ENCODE measurements at regions not wholly inside any gene's neighbourhood (a gene's known extent, or its start where the extent isn't known, plus 50 kb on each side); places are given as distances from the start of the nearest gene placed in this dataset.

DNA sequence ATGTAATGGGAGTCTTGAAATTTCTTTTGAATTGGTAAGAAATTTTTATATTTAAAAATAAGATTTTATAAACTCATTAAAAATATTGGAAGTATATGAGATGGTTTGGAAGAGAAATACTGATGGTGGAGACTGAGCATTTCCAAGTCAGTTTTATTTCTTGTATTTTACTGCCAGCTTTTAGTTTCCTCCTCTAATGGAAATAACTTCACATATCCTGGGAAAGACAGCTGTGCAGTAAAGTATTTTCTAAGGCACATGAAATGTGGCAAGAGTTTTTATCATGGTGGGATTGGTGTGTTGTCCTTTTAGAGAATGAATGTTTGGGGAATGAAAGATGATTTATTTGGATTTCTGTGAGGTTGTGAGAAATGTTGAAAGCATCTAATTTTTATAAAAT, 346.9 kb upstream of the RGS6 start:
- Histone ChIP-seq H3K4me3 (ENCODE audit: low read depth in 1 of 2, low read length in 1 of 2) (no peak overlapping the region), H3K9me3 (no peaks in the 10 kb centered on the region), H3K36me3 (no peaks in the 10 kb centered on the region), H3K27me3 (no peaks in the 10 kb centered on the region), H3K27ac (peak overlapping the region; percentile 70), H3K4me1 (ENCODE audit: control insufficient read depth in 1 of 2, insufficient read depth in 1 of 2, low read depth in 1 of 2, low read length in 1 of 2) (peaks cover 57 to 72% of the 10 kb centered on the region in 2 experiments)
- TF ChIP-seq, protein P1, sequence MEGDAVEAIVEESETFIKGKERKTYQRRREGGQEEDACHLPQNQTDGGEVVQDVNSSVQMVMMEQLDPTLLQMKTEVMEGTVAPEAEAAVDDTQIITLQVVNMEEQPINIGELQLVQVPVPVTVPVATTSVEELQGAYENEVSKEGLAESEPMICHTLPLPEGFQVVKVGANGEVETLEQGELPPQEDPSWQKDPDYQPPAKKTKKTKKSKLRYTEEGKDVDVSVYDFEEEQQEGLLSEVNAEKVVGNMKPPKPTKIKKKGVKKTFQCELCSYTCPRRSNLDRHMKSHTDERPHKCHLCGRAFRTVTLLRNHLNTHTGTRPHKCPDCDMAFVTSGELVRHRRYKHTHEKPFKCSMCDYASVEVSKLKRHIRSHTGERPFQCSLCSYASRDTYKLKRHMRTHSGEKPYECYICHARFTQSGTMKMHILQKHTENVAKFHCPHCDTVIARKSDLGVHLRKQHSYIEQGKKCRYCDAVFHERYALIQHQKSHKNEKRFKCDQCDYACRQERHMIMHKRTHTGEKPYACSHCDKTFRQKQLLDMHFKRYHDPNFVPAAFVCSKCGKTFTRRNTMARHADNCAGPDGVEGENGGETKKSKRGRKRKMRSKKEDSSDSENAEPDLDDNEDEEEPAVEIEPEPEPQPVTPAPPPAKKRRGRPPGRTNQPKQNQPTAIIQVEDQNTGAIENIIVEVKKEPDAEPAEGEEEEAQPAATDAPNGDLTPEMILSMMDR (IDR thresholded peaks at IDR 0.05), result no peak

DNA sequence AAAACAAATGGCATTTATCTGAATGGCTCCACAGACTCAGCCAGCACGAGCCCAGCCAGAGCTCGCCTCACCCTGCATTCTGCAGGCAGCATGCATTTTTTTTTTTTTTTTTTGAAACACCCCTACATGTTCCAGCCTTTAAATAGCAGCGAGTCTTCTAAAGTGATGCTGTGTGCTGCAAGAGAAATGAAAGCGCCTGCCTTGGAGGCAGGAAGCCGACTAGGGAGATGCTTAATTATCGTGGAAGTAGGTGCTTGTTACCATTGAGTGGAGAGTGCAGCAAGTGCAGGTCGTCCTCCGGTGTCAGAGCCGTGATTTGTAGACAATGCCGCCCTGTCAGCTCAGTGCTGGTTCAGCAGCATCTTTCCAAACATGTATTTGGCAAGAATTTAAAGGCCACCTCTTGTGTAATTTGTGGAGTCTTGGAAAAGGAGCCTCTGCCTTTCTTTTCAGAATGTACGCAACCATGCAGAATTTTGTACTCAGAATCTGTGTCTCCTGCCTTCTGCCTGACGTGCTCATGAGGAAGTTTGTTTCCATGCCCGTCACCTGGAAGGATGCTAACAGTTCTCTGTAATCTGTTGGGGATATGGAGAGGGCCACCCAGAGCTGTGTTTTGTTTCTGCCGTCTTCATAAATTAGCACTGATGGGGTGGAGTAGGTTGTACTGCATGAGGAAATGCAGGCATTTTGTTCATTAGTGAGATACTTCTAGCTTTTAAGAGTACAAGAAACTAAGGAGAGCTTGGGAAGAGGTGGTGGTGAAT, 345.9 kb upstream of the RGS6 start:
- H3K27me3 ChIP-seq, result no peaks in the 10 kb centered on the region
- TF ChIP-seq, protein P1 (IDR thresholded peaks at IDR 0.05), result no peak
- no peaks in the 10 kb centered on the region for H3K36me3 ChIP-seq

DNA sequence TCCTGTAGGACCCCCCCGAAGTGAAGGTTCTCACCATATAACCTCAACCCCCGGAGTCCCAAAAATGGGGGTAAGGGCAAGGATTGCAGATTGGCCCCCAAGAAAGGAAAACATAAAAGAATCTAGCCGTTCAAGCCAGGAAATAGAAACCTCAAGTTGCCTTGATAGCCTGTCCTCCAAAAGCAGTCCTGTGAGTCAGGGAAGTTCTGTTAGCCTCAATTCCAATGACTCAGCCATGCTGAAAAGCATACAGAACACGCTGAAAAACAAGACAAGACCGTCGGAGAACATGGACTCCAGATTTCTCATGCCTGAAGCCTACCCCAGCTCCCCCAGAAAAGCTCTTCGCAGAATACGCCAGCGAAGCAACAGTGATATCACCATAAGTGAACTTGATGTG, 344.2 kb upstream of the RGS6 start:
- H3K27me3 ChIP-seq, result no peaks in the 10 kb centered on the region
- TF ChIP-seq, protein P1 (IDR thresholded peaks at IDR 0.05), result no peak
- no peak overlapping the region for H3K4me3 ChIP-seq (ENCODE audit: low read depth in 1 of 2, low read length in 1 of 2)
- H3K27ac ChIP-seq, result no peak overlapping the region
- no peaks in the 10 kb centered on the region for H3K9me3 ChIP-seq
- H3K36me3 ChIP-seq, result no peaks in the 10 kb centered on the region
- H3K4me1 ChIP-seq (ENCODE audit: control insufficient read depth in 1 of 2, insufficient read depth in 1 of 2, low read depth in 1 of 2, low read length in 1 of 2), result peaks cover 57 to 68% of the 10 kb centered on the region in 2 experiments

More for the DNA sequence above, 345.9 kb upstream of the RGS6 start:
- Histone ChIP-seq H3K27ac (peak overlapping the region; percentile 70), H3K4me1 (ENCODE audit: control insufficient read depth in 1 of 2, insufficient read depth in 1 of 2, low read depth in 1 of 2, low read length in 1 of 2) (peaks cover 55 to 68% of the 10 kb centered on the region in 2 experiments), H3K4me3 (ENCODE audit: low read depth in 1 of 2, low read length in 1 of 2) (peak overlapping the region; percentile 7 to 44), H3K9me3 (no peaks in the 10 kb centered on the region)

DNA sequence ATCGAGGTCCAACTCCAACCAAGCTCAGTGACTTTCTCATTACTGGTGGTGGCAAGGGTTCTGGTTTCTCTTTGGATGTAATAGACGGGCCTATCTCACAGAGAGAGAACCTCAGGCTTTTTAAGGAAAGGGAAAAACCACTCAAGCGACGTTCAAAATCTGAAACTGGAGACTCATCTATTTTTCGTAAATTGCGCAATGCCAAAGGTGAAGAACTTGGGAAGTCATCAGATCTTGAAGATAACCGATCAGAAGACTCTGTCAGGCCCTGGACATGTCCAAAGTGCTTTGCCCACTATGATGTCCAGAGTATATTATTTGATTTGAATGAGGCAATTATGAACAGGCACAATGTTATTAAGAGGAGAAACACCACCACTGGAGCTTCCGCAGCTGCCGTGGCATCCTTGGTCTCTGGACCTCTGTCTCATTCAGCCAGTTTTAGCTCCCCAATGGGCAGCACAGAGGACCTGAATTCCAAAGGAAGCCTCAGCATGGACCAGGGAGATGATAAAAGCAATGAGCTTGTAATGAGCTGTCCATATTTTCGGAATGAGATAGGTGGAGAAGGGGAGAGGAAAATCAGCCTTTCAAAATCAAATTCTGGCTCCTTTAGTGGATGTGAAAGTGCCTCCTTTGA, 343.5 kb upstream of the RGS6 start:
- TF ChIP-seq, protein P1 (IDR thresholded peaks at IDR 0.05), result no peak
- no peaks in the 10 kb centered on the region for H3K36me3 ChIP-seq
- no peaks in the 10 kb centered on the region for H3K9me3 ChIP-seq
- no peak overlapping the region for H3K27ac ChIP-seq
- H3K4me1 ChIP-seq (ENCODE audit: control insufficient read depth in 1 of 2, insufficient read depth in 1 of 2, low read depth in 1 of 2, low read length in 1 of 2), result peaks cover 50 to 68% of the 10 kb centered on the region in 2 experiments
- H3K27me3 ChIP-seq, result no peaks in the 10 kb centered on the region
- no peak overlapping the region for H3K4me3 ChIP-seq (ENCODE audit: low read depth in 1 of 2, low read length in 1 of 2)

DNA sequence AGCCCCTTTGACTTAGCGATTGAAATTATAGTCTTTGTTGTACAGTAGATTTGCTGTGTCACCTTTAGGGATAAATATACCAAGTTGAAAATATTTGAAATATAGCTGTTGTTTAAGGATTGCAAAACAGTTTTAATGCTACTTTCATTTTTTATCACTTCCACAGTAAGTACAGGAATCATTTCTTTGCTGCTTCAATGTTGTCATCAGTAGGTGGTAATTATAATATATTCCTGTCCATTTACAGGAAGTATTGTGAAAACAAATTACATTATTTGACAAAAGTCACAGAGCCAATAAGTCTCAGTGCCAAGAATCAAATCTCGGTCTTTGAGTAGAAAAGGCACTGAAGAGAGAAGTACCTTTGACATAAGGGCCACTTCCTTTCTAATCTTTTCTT, 342.6 kb upstream of the RGS6 start:
- TF ChIP-seq, protein P1 (IDR thresholded peaks at IDR 0.05), result no peak
- no peaks in the 10 kb centered on the region for H3K36me3 ChIP-seq
- peak overlapping the region; percentile 7 for H3K27ac ChIP-seq
- H3K4me1 ChIP-seq (ENCODE audit: control insufficient read depth in 1 of 2, insufficient read depth in 1 of 2, low read depth in 1 of 2, low read length in 1 of 2), result peaks cover 41 to 60% of the 10 kb centered on the region in 2 experiments
- H3K4me3 ChIP-seq (ENCODE audit: low read depth in 1 of 2, low read length in 1 of 2), result no peak overlapping the region
- H3K9me3 ChIP-seq, result no peaks in the 10 kb centered on the region
- no peaks in the 10 kb centered on the region for H3K27me3 ChIP-seq
